Activated CD8-positive, alpha-beta T cell treated with anti-CD3 and anti-CD28 coated beads for 36 hours (primary cell): ENCODE measurements at regions not wholly inside any gene's neighbourhood (a gene's known extent, or its start where the extent isn't known, plus 50 kb on each side); places are given as distances from the start of the nearest gene placed in this dataset.

ENCODE experiments used
- ATAC-seq: fragments of 200-7000 bp; cut with Tn5 transposase; one replicate; pipeline ENCODE4 v1.10.0; 2021; ENCODE audit warnings: mild to moderate bottlenecking, moderate library complexity
- CTCF ChIA-PET: fragments of 350-600 bp; sonication (Branson Sonifier 250); formaldehyde crosslinking; loops from one replicate; lab custom pipeline; 2021; ENCODE audit warnings: antibody characterized with exemption; lab: Charles Lee
- POLR2A ChIA-PET: fragments of 350-600 bp; sonication (Branson Sonifier 250); formaldehyde crosslinking; loops from one replicate; lab custom pipeline; 2021; ENCODE audit warnings: antibody characterized with exemption; lab: Charles Lee
- DNase-seq: peaks from one replicate; pipeline ENCODE4 v3.0.0-alpha.2; 2020
- H3K27ac Mint-ChIP-seq: one replicate; pipeline ENCODE4 v1.8.0; 2021; ENCODE audit warnings: mild to moderate bottlenecking, mixed read lengths
- H3K27me3 Mint-ChIP-seq: one replicate; pipeline ENCODE4 v1.8.0; 2021; ENCODE audit warnings: mixed read lengths
- H3K36me3 Mint-ChIP-seq: one replicate; pipeline ENCODE4 v1.8.0; 2021; ENCODE audit warnings: low read depth, mixed read lengths
- H3K4me1 Mint-ChIP-seq: one replicate; pipeline ENCODE4 v1.8.0; 2021; ENCODE audit warnings: low read depth, mixed read lengths
- H3K4me3 Mint-ChIP-seq: one replicate; pipeline ENCODE4 v1.8.0; 2021; ENCODE audit warnings: mild to moderate bottlenecking, moderate library complexity, mixed read lengths
- H3K9me3 Mint-ChIP-seq: one replicate; pipeline ENCODE4 v1.8.0; 2021; ENCODE audit warnings: mixed read lengths
- intact Hi-C: fragments of 100-400 bp; cut with micrococcal nuclease; formaldehyde crosslinking; loops from one replicate; pipeline ENCODE4 v1.10.0; 2022
- TF ChIP-seq, protein P1 (sequence below): fragments of 200-600 bp; IDR thresholded peaks from one replicate; pipeline ENCODE4 v1.8.0; 2022; ENCODE audit warnings: antibody characterized with exemption, mild to moderate bottlenecking

GRCh38 chr13:62022369-62022768, 606.7 kb upstream of the PCDH20 start:
- no peaks in the 10 kb centered on the region for H3K4me1 Mint-ChIP-seq
- H3K4me3 Mint-ChIP-seq: no peak overlapping the region
- intact Hi-C loops: no loop called here
- TF ChIP-seq, protein P1, sequence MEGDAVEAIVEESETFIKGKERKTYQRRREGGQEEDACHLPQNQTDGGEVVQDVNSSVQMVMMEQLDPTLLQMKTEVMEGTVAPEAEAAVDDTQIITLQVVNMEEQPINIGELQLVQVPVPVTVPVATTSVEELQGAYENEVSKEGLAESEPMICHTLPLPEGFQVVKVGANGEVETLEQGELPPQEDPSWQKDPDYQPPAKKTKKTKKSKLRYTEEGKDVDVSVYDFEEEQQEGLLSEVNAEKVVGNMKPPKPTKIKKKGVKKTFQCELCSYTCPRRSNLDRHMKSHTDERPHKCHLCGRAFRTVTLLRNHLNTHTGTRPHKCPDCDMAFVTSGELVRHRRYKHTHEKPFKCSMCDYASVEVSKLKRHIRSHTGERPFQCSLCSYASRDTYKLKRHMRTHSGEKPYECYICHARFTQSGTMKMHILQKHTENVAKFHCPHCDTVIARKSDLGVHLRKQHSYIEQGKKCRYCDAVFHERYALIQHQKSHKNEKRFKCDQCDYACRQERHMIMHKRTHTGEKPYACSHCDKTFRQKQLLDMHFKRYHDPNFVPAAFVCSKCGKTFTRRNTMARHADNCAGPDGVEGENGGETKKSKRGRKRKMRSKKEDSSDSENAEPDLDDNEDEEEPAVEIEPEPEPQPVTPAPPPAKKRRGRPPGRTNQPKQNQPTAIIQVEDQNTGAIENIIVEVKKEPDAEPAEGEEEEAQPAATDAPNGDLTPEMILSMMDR: no peak
- ATAC-seq: no peak
- CTCF ChIA-PET: no interaction called here
- peaks cover 6% of the 10 kb centered on the region for H3K9me3 Mint-ChIP-seq
- H3K27ac Mint-ChIP-seq: no peak overlapping the region
- no peaks in the 10 kb centered on the region for H3K36me3 Mint-ChIP-seq
- POLR2A ChIA-PET: no interaction called here
- no peak for DNase-seq
- H3K27me3 Mint-ChIP-seq: no peaks in the 10 kb centered on the region

DNA sequence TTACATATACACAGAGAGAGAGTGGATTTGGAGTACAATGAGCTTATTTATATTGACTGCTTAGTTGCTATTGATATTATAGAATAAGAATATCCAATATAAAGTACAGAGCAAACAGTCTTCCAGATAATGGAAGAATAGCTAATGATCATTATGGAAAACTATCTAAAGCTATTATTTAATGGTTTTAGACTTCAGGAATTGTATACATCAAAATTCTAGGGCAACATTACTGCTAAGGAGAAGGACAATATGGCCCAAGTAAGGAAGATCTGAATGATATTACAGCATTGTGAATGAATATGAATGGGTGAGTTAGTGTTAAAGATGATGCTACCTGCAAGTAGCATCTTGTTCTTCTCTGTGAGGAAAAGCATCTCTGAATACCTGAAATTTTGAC, 604.2 kb upstream of the PCDH20 start:
- TF ChIP-seq, protein P1: no peak
- POLR2A ChIA-PET: no interaction called here

GRCh38 chr13:62014299-62014698, 598.6 kb upstream of the PCDH20 start:
- no peaks in the 10 kb centered on the region for H3K27me3 Mint-ChIP-seq
- no peak overlapping the region for H3K27ac Mint-ChIP-seq

More for the DNA sequence above, 604.2 kb upstream of the PCDH20 start:
- Mint-ChIP-seq H3K27ac (no peak overlapping the region), H3K36me3 (no peaks in the 10 kb centered on the region), H3K4me1 (no peaks in the 10 kb centered on the region), H3K9me3 (peaks cover 3% of the 10 kb centered on the region), H3K27me3 (no peaks in the 10 kb centered on the region), H3K4me3 (no peak overlapping the region)
- intact Hi-C loops: no loop called here
- CTCF ChIA-PET: interaction anchor here (1.2 kb wide), 1 partner anchor 9 kb away, joined by 4 read pairs; no protein-coding TSS in a partner anchor
- ATAC-seq: no peak
- DNase-seq: no peak

DNA sequence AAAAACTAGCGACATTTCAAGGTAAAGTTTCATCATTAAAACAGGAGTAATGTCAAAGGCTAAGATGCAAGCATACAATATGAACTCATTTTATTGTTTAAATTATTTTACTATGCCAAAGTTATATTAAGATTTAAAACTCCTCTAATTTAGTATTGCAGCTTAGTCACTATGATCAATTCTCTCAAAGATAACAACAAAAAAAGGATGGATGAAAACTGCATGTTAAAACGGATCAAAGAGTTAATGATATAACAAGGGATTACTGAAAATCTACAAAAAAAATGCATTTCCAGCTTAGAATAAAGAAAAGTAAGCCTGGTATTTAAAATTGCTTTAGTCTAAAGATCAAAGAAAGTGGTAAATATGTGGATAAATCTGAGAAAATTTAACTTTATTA, 587.8 kb upstream of the PCDH20 start:
- no peak overlapping the region for H3K4me3 Mint-ChIP-seq
- ChIA-PET CTCF (no interaction called here), POLR2A (no interaction called here)
- ATAC-seq (no peak), DNase-seq (no peak)
- no peaks in the 10 kb centered on the region for H3K36me3 Mint-ChIP-seq
- no peaks in the 10 kb centered on the region for H3K4me1 Mint-ChIP-seq
- intact Hi-C loops: no loop called here
- TF ChIP-seq, protein P1: no peak
- H3K27ac Mint-ChIP-seq: no peak overlapping the region
- no peaks in the 10 kb centered on the region for H3K27me3 Mint-ChIP-seq
- peaks cover 6% of the 10 kb centered on the region for H3K9me3 Mint-ChIP-seq

More at GRCh38 chr13:62014299-62014698, 598.6 kb upstream of the PCDH20 start:
- ChIA-PET CTCF (no interaction called here), POLR2A (no interaction called here)
- peaks cover under 1% of the 10 kb centered on the region for H3K9me3 Mint-ChIP-seq
- ATAC-seq (no peak), DNase-seq (no peak)
- H3K4me3 Mint-ChIP-seq: no peak overlapping the region
- H3K36me3 Mint-ChIP-seq: no peaks in the 10 kb centered on the region
- intact Hi-C loops: no loop called here
- H3K4me1 Mint-ChIP-seq: no peaks in the 10 kb centered on the region
- TF ChIP-seq, protein P1: no peak

DNA sequence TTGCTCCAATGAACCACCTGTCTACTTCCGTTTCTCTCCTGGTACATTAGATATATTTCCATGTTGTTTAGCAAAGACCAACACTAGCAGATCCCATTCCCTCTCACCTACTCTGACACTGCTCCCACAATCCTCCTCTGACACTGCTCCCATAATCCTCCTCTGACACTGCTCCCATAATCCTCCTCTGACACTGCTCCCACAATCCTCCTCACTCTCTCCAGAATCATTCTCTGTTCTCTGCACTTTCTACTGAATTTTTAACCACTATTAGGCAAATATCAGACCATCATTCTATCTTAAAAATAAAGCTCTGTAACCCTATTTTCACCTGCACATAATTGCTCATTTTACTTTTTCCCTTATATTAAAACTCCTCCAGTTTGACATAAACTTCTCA, 578.5 kb upstream of the PCDH20 start:
- ChIA-PET POLR2A (no interaction called here), CTCF (no interaction called here)
- H3K27me3 Mint-ChIP-seq: no peaks in the 10 kb centered on the region
- no peak for DNase-seq
- no peak overlapping the region for H3K4me3 Mint-ChIP-seq
- H3K4me1 Mint-ChIP-seq: no peaks in the 10 kb centered on the region
- TF ChIP-seq, protein P1: no peak
- ATAC-seq: no peak
- no peaks in the 10 kb centered on the region for H3K36me3 Mint-ChIP-seq
- H3K27ac Mint-ChIP-seq: no peak overlapping the region
- intact Hi-C loops: no loop called here
- H3K9me3 Mint-ChIP-seq: peaks cover 2% of the 10 kb centered on the region
